Mesenchymal stem cell (in vitro differentiated cells and primary cell): ENCODE measurements at regions not wholly inside any gene's neighbourhood (a gene's known extent, or its start where the extent isn't known, plus 50 kb on each side); places are given as distances from the start of the nearest gene placed in this dataset.

Experiments used
- DNase-seq: peaks from one replicate; pipeline ENCODE4 v3.0.0-alpha.2; 2013
- H2AFZ ChIP-seq: one replicate; pipeline ENCODE4 v1.6.1; 2013; ENCODE audit warnings: low read depth, mild to moderate bottlenecking, control low read depth, inconsistent platforms, low read length, moderate library complexity
- H2AK5ac ChIP-seq: 2 replicates; pipeline ENCODE4 v1.6.1; 2013; ENCODE audit warnings: low read length, moderate library complexity, mild to moderate bottlenecking, inconsistent platforms; ENCODE audit not compliant: severe bottlenecking
- H2BK120ac ChIP-seq: one replicate; pipeline ENCODE4 v1.6.1; 2013; ENCODE audit warnings: low read depth, mild to moderate bottlenecking, inconsistent platforms, low read length, moderate library complexity
- H2BK12ac ChIP-seq, 2 experiments: one replicate each; pipeline ENCODE4 v1.6.1; 2013; ENCODE audit warnings: inconsistent platforms in 2 of 2, low read length in 2 of 2, mild to moderate bottlenecking in 2 of 2, moderate library complexity in 2 of 2, control low read depth in 1 of 2
- H2BK15ac ChIP-seq: one replicate; pipeline ENCODE4 v1.6.1; 2013; ENCODE audit warnings: mild to moderate bottlenecking, low read depth, inconsistent platforms; ENCODE audit not compliant: poor library complexity, severe bottlenecking
- H2BK5ac ChIP-seq: 2 replicates; pipeline ENCODE4 v1.6.1; 2013; ENCODE audit warnings: low read depth, mild to moderate bottlenecking, low read length, control low read depth, inconsistent platforms; ENCODE audit not compliant: poor library complexity, severe bottlenecking
- H3K14ac ChIP-seq, 2 experiments: one replicate each; pipeline ENCODE4 v1.6.1; 2013; ENCODE audit warnings: inconsistent platforms in 2 of 2, low read length in 2 of 2, control low read depth in 1 of 2, mild to moderate bottlenecking in 1 of 2, moderate library complexity in 1 of 2
- H3K18ac ChIP-seq, 2 experiments: one replicate each; pipeline ENCODE4 v1.6.1; 2013; ENCODE audit warnings: inconsistent platforms in 2 of 2, low read length in 2 of 2, control low read depth in 1 of 2, low read depth in 1 of 2, mild to moderate bottlenecking in 1 of 2
- H3K23ac ChIP-seq, 2 experiments: one replicate each; pipeline ENCODE4 v1.6.1; 2013; ENCODE audit warnings: inconsistent platforms in 2 of 2, low read length in 2 of 2, mild to moderate bottlenecking in 2 of 2, moderate library complexity in 2 of 2, control low read depth in 1 of 2
- H3K27ac ChIP-seq: 2 replicates; pipeline ENCODE4 v1.5.1; 2013; ENCODE audit warnings: mild to moderate bottlenecking, moderate library complexity, low read length, control low read depth, inconsistent platforms; ENCODE audit not compliant: poor library complexity, severe bottlenecking
- H3K27me3 ChIP-seq, 2 experiments: 2 replicates each; pipeline versions ENCODE4 v1.6.1 to v1.7.0; 2013; ENCODE audit warnings: low read length in 2 of 2, mild to moderate bottlenecking in 2 of 2, moderate library complexity in 2 of 2, control low read depth in 1 of 2, inconsistent platforms in 1 of 2; ENCODE audit not compliant: control insufficient read depth in 1 of 2, insufficient read depth in 1 of 2
- H3K36me3 ChIP-seq, 2 experiments: 2 replicates each; pipeline versions ENCODE4 v1.6.1 to v1.7.0; 2013; ENCODE audit warnings: low read length in 2 of 2, control low read depth in 1 of 2, inconsistent platforms in 1 of 2, low read depth in 1 of 2, mild to moderate bottlenecking in 1 of 2; ENCODE audit not compliant: insufficient read depth in 2 of 2, control insufficient read depth in 1 of 2
- H3K4ac ChIP-seq, 2 experiments: one replicate each; pipeline ENCODE4 v1.6.1; 2013; ENCODE audit warnings: inconsistent platforms in 2 of 2, low read length in 2 of 2, mild to moderate bottlenecking in 2 of 2, moderate library complexity in 2 of 2, control low read depth in 1 of 2, low read depth in 1 of 2
- H3K4me1 ChIP-seq: 2 replicates; pipeline ENCODE4 v1.6.1; 2013; ENCODE audit warnings: low read depth, low read length, control low read depth; ENCODE audit not compliant: control insufficient read depth, insufficient read depth
- H3K4me2 ChIP-seq: 2 replicates; pipeline ENCODE4 v1.6.1; 2013; ENCODE audit warnings: low read length, mild to moderate bottlenecking, inconsistent platforms; ENCODE audit not compliant: poor library complexity, severe bottlenecking
- H3K4me3 ChIP-seq, 2 experiments: 2 replicates each; pipeline versions ENCODE4 v1.5.1 to v1.7.0; 2013; ENCODE audit warnings: low read length in 2 of 2, mild to moderate bottlenecking in 2 of 2, control low read depth in 1 of 2, low read depth in 1 of 2; ENCODE audit not compliant: insufficient read depth in 1 of 2
- H3K79me1 ChIP-seq: replicated peaks from 2 replicates; pipeline ENCODE4 v1.6.1; 2013; ENCODE audit warnings: mild to moderate bottlenecking, control low read depth, low read length, inconsistent platforms; ENCODE audit not compliant: poor library complexity, severe bottlenecking
- H3K9ac ChIP-seq: 2 replicates; pipeline ENCODE4 v1.7.0; 2013; ENCODE audit warnings: mild to moderate bottlenecking, low read length, moderate library complexity
- H3K9me3 ChIP-seq: 2 replicates; pipeline ENCODE4 v1.7.0; 2013; ENCODE audit warnings: mild to moderate bottlenecking, low read length; ENCODE audit not compliant: control insufficient read depth
- H4K8ac ChIP-seq: one replicate; pipeline ENCODE4 v1.6.1; 2013; ENCODE audit warnings: inconsistent platforms, mild to moderate bottlenecking, low read length, moderate library complexity
- H4K91ac ChIP-seq: one replicate; pipeline ENCODE4 v1.6.1; 2013; ENCODE audit warnings: mild to moderate bottlenecking, low read length, inconsistent platforms
- WGBS: methylation state at CpG from one replicate; pipeline ENCODE4 v1.1.7; 2013; ENCODE audit warnings: mixed read lengths; 5-methylcytosine and 5-hydroxymethylcytosine counted together

DNA sequence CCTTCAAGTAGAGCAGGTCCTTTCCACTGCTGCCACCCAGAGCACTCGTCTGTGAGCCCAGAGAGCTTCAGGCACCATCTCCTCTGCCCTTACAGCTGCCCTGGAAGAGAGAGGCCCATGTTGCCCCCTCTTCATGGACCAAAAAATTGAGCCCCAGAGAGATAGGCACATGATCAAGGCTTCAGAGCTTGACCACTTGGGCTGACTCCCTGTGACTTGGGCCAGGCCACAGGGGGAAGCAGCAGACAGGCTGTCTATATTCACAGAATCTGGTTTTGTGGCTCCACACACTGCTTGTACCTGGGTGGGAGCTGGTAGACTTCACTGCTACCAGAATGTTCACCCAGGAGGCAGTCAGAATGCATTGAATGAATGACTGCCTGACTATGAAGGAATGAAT is 58.2 kb downstream of the SMIM38 start:
- DNase-seq: no peak
- H3K27me3 ChIP-seq: peaks cover 73 to 74% of the 10 kb centered on the region in 2 experiments
- H3K4me3 ChIP-seq: no peak overlapping the region
- H3K36me3 ChIP-seq: no peaks in the 10 kb centered on the region
- no peak overlapping the region for H2AFZ ChIP-seq
- no peak overlapping the region for H2AK5ac ChIP-seq
- no peak overlapping the region for H2BK12ac ChIP-seq
- no peaks in the 10 kb centered on the region for H3K79me1 ChIP-seq
- no peak overlapping the region for H2BK120ac ChIP-seq
- H3K9me3 ChIP-seq: no peaks in the 10 kb centered on the region
- H3K27ac ChIP-seq: no peak overlapping the region
- H2BK15ac ChIP-seq: no peak overlapping the region
- H3K4me2 ChIP-seq: no peak overlapping the region
- H3K18ac ChIP-seq: no peak overlapping the region
- no peak overlapping the region for H4K91ac ChIP-seq
- WGBS: 77% methylated on average over 1 of the region's 1 CpG
- no peak overlapping the region for H3K23ac ChIP-seq
- no peak overlapping the region for H2BK5ac ChIP-seq
- H3K4me1 ChIP-seq: no peaks in the 10 kb centered on the region
- no peak overlapping the region for H3K4ac ChIP-seq
- no peak overlapping the region for H3K9ac ChIP-seq
- no peak overlapping the region for H3K14ac ChIP-seq
- no peak overlapping the region for H4K8ac ChIP-seq

DNA sequence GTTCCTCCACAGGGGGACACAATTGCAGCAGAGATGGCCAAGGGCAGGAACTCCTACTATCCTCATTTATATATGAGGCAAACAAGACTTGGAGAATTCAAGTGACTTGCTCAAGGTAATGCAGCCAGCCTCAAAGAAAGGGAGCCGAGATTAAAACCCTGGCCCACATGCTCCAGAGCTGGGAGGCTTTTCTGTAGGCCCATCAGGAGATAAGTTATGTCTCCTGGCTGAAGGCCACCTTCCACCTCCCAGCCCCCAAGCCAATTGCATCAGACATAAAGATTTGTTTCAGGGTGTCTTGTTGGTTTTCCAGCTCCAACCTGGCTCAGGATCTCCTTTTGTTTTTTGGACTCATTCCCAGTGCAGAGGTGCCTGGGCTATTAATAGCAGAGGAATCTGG is 59.5 kb downstream of the SMIM38 start:
- H3K23ac ChIP-seq: no peak overlapping the region
- no peak overlapping the region for H2AFZ ChIP-seq
- no peaks in the 10 kb centered on the region for H3K79me1 ChIP-seq
- no peaks in the 10 kb centered on the region for H3K4me1 ChIP-seq
- no peak overlapping the region for H3K9ac ChIP-seq
- peak overlapping the region; percentile 19 for H2BK15ac ChIP-seq
- no peak for DNase-seq
- no peaks in the 10 kb centered on the region for H3K9me3 ChIP-seq
- H2AK5ac ChIP-seq: no peak overlapping the region
- no peak overlapping the region for H2BK120ac ChIP-seq
- no peak overlapping the region for H2BK12ac ChIP-seq
- WGBS: 80% methylated on average over 1 of the region's 1 CpG
- H3K36me3 ChIP-seq: no peaks in the 10 kb centered on the region
- peaks cover 68 to 74% of the 10 kb centered on the region in 2 experiments for H3K27me3 ChIP-seq
- no peak overlapping the region for H4K91ac ChIP-seq
- no peak overlapping the region for H3K18ac ChIP-seq
- H4K8ac ChIP-seq: no peak overlapping the region
- H2BK5ac ChIP-seq: no peak overlapping the region
- no peak overlapping the region for H3K4ac ChIP-seq
- no peak overlapping the region for H3K27ac ChIP-seq
- no peak overlapping the region for H3K4me3 ChIP-seq
- no peak overlapping the region for H3K4me2 ChIP-seq
- no peak overlapping the region for H3K14ac ChIP-seq

DNA sequence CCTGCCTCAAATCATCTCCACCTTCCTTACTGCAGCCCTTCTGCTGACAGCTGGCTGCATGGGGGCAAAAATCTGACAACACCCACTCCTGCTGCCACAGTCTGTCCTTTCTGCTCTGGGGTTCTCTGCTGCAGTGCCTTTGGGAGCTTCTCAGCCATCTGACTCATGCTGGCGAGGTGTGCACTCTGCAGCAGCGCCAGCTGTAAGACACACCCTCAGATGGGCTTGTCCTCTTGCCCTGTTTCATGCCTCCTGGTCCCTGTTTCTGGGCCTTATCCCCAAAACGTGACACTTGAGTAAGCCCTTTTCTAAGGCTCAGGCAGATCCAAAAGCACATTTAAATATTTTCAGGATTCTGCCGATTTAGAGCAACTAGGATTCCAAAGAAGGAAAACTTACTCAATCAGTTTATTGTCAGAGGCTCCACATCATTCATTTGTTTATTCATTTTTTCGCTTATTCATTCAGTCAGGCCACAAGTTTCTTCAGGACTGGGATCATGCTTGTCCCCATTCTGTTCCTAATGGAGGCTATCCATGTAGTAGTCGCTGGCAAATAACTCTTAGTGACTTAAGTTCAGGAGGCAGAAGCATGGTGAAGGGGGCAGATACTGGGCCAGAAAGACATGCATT is 60.2 kb downstream of the SMIM38 start:
- WGBS: 66% methylated on average over 6 of the region's 6 CpGs
- no peaks in the 10 kb centered on the region for H3K4me1 ChIP-seq
- H3K4ac ChIP-seq: no peak overlapping the region
- no peak overlapping the region for H3K18ac ChIP-seq
- no peak overlapping the region for H2BK15ac ChIP-seq
- no peak overlapping the region for H3K14ac ChIP-seq
- no peak overlapping the region for H3K23ac ChIP-seq
- no peak overlapping the region for H2BK120ac ChIP-seq
- H2BK5ac ChIP-seq: no peak overlapping the region
- H3K27ac ChIP-seq: no peak overlapping the region
- peak overlapping the region in 1 of 2 experiments; percentile 52 for H2BK12ac ChIP-seq
- H4K8ac ChIP-seq: no peak overlapping the region
- no peak overlapping the region for H2AK5ac ChIP-seq
- no peaks in the 10 kb centered on the region for H3K9me3 ChIP-seq
- no peak overlapping the region for H3K4me2 ChIP-seq
- no peak overlapping the region for H2AFZ ChIP-seq
- H3K36me3 ChIP-seq: no peaks in the 10 kb centered on the region
- H3K9ac ChIP-seq: no peak overlapping the region
- DNase-seq: peak; percentile 62
- peaks cover 68 to 74% of the 10 kb centered on the region in 2 experiments for H3K27me3 ChIP-seq
- H4K91ac ChIP-seq: no peak overlapping the region
- no peaks in the 10 kb centered on the region for H3K79me1 ChIP-seq
- H3K4me3 ChIP-seq: no peak overlapping the region

DNA sequence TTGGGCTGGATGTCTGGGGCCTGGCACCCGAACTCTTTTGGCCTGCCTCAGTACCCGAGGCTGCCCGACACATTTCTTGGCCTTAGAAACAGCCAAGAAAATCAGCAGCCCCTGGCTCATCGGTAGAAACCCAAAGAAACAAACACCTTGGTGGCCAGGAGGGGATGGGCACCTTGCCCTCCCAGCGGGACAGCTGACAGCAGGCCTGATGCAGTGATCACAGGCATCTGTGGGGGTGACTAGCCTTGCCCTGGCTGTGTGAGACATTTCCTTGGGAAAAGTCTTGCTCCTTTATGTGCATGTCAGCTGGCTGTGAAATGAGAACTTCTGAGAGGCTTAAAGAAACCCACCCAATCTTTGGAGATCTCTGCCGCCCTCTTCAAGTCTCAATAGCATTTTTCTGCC is 60.9 kb downstream of the SMIM38 start:
- H3K4me1 ChIP-seq: no peaks in the 10 kb centered on the region
- H2BK120ac ChIP-seq: no peak overlapping the region
- H4K91ac ChIP-seq: no peak overlapping the region
- H2BK12ac ChIP-seq: no peak overlapping the region
- WGBS: 92% methylated on average over 6 of the region's 6 CpGs
- H3K27ac ChIP-seq: no peak overlapping the region
- no peak overlapping the region for H2BK5ac ChIP-seq
- no peak for DNase-seq
- peak overlapping the region in 1 of 2 experiments; percentile 5 for H3K18ac ChIP-seq
- H3K9ac ChIP-seq: no peak overlapping the region
- no peak overlapping the region for H2AFZ ChIP-seq
- H3K36me3 ChIP-seq: no peaks in the 10 kb centered on the region
- no peak overlapping the region for H3K14ac ChIP-seq
- no peaks in the 10 kb centered on the region for H3K9me3 ChIP-seq
- H3K4me2 ChIP-seq: no peak overlapping the region
- no peak overlapping the region for H2AK5ac ChIP-seq
- no peak overlapping the region for H3K4ac ChIP-seq
- H4K8ac ChIP-seq: no peak overlapping the region
- H3K23ac ChIP-seq: no peak overlapping the region
- no peak overlapping the region for H3K4me3 ChIP-seq
- H2BK15ac ChIP-seq: no peak overlapping the region
- no peaks in the 10 kb centered on the region for H3K79me1 ChIP-seq
- peaks cover 64 to 71% of the 10 kb centered on the region in 2 experiments for H3K27me3 ChIP-seq
